Calu3 (cell line): ENCODE measurements at regions not wholly inside any gene's neighbourhood (a gene's known extent, or its start where the extent isn't known, plus 50 kb on each side); places are given as distances from the start of the nearest gene placed in this dataset.

Experiments used
- BruUV-seq: library from RNA; stranded (reverse); fragments of 400-500 nt; replicated peaks from 2 replicates; lab custom pipeline; 2021; lab: Mats Ljungman, UMichigan
- CTCF ChIA-PET: fragments of 300-600 bp; sonication (Branson Sonifier 250); formaldehyde crosslinking; loops from one replicate; lab custom pipeline; 2022; ENCODE audit warnings: antibody characterized with exemption; lab: Charles Lee
- DNase-seq: peaks from one replicate; pipeline ENCODE4 v3.0.0; 2022
- H3K27ac Mint-ChIP-seq: one replicate; pipeline ENCODE4 v1.8.0; 2022; ENCODE audit warnings: mixed read lengths; ENCODE audit not compliant: unreplicated experiment
- H3K27me3 Mint-ChIP-seq: one replicate; pipeline ENCODE4 v1.8.0; 2022; ENCODE audit warnings: mixed read lengths; ENCODE audit not compliant: unreplicated experiment
- H3K36me3 Mint-ChIP-seq: one replicate; pipeline ENCODE4 v1.8.0; 2022; ENCODE audit warnings: mild to moderate bottlenecking, moderate library complexity, mixed read lengths; ENCODE audit not compliant: insufficient read depth, unreplicated experiment
- H3K4me1 Mint-ChIP-seq: one replicate; pipeline ENCODE4 v1.8.0; 2022; ENCODE audit warnings: mild to moderate bottlenecking, low read depth, mixed read lengths; ENCODE audit not compliant: unreplicated experiment
- H3K4me3 Mint-ChIP-seq: one replicate; pipeline ENCODE4 v1.8.0; 2022; ENCODE audit warnings: mild to moderate bottlenecking, low read depth, moderate library complexity, mixed read lengths; ENCODE audit not compliant: unreplicated experiment
- H3K9me3 Mint-ChIP-seq: one replicate; pipeline ENCODE4 v1.8.0; 2022; ENCODE audit warnings: low read depth, mixed read lengths; ENCODE audit not compliant: unreplicated experiment
- intact Hi-C: fragments of 100-400 bp; cut with micrococcal nuclease; formaldehyde crosslinking; loops from one replicate; pipeline ENCODE4 v1.10.0; 2022; ENCODE audit not compliant: unreplicated experiment
- TF ChIP-seq, protein P1 (sequence below): fragments of 200-600 bp; IDR thresholded peaks from one replicate; pipeline ENCODE4 v1.8.0; 2022; ENCODE audit warnings: antibody characterized with exemption; ENCODE audit not compliant: unreplicated experiment

DNA sequence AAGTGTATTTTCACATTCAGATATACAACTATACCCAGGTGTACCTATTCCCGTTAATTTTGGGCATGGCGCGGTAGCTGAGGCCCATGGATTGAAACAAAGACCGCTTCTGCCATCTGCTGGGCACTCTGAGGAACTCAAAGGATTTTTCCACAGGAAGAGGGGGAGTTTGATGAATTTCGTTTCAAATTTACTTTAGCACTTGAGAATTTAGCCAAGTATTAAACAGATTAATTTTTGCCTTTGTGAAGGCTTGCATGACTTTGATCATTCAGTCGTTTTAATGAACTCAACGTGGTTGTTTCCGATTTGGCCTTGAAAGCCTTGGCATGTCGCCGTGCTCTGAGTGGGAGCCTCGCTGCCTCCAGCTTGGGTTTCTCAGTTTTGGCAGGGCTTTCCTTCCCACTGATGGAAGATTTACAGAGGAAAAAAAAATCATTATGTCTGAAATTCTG is 153.2 kb upstream of the DDHD1 start:
- Mint-ChIP-seq H3K4me3 (peak overlapping the region; percentile 47), H3K36me3 (no peaks in the 10 kb centered on the region), H3K27ac (no peak overlapping the region), H3K4me1 (no peaks in the 10 kb centered on the region), H3K27me3 (peaks cover 29% of the 10 kb centered on the region), H3K9me3 (peaks cover 2% of the 10 kb centered on the region)
- peak; percentile 41 for DNase-seq
- CTCF ChIA-PET: interaction anchor here (0.6 to 1.6 kb wide), 6 partner anchors 10 to 1042 kb away, joined by 3 to 7 read pairs (median 4); no protein-coding TSS in a partner anchor
- TF ChIP-seq, protein P1, sequence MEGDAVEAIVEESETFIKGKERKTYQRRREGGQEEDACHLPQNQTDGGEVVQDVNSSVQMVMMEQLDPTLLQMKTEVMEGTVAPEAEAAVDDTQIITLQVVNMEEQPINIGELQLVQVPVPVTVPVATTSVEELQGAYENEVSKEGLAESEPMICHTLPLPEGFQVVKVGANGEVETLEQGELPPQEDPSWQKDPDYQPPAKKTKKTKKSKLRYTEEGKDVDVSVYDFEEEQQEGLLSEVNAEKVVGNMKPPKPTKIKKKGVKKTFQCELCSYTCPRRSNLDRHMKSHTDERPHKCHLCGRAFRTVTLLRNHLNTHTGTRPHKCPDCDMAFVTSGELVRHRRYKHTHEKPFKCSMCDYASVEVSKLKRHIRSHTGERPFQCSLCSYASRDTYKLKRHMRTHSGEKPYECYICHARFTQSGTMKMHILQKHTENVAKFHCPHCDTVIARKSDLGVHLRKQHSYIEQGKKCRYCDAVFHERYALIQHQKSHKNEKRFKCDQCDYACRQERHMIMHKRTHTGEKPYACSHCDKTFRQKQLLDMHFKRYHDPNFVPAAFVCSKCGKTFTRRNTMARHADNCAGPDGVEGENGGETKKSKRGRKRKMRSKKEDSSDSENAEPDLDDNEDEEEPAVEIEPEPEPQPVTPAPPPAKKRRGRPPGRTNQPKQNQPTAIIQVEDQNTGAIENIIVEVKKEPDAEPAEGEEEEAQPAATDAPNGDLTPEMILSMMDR: peak; percentile 53
- no TSS peak for BruUV-seq
- intact Hi-C loops: loop anchor here (2.0 to 10.0 kb wide), 2 partner anchors 341 to 481 kb away; no protein-coding TSS in a partner anchor

DNA sequence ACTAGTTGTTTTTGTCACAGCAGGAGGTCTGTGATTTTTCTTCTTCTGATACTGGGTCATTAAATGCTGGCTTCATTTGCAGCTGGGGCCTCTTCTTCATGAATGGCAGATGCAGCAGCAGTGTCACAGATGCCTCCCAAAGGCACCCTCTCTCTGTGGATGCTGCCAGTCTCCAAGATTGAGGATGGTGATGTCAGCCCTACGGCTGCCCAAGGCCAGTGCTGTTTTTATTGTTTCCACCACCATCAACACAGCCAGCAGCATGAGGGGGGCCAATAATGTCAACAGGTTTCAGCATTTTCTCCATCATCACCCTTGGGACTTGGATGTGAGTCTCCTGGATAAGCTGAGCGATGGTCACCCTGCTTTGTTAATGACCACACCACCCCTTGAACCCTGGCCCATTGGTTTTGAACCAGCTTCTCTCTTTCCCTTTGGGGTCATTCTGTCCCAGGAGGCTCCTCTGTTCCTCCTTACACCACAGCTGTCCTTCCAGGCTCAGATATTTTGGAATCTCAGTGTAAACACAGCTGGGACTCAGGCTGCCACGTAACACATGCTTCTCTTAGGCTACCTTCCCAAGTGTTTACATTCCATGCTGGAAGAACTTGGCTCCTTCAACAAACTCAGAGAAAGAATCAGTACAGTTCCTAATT is 151.7 kb upstream of the DDHD1 start:
- no TSS peak for BruUV-seq
- TF ChIP-seq, protein P1: no peak
- no peak overlapping the region for H3K4me3 Mint-ChIP-seq

DNA sequence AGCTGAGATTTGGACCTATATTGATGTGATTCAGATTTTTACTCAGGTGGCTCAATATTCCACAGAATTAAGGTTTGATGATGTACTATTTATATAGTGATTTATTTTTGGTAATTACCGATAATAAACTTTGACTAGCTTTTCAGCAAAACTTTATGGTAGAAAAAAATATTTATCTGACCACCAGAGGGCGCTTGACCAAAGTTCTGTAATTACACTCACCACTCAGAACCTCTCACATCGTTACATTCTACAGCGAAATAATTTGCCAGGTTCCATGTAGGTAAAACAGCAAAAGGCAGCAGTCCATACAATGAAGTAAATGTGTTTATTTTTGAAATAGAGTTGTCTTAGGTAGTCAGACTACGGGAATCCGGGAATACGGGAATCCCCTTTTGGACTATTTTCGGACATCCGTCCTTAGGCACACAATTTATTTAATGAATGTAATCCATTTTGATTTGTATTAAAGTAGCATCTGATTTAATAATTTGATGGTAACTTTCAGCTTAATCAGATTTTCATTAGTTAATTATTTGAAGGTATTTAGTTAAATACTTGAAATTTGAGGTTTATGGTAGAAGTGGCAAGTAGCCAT is 143.0 kb upstream of the DDHD1 start:
- H3K27me3 Mint-ChIP-seq: peaks cover 9% of the 10 kb centered on the region
- peak; percentile 38 for DNase-seq
- H3K27ac Mint-ChIP-seq: no peak overlapping the region
- no TSS peak for BruUV-seq
- TF ChIP-seq, protein P1: peak; percentile 32
- no peaks in the 10 kb centered on the region for H3K36me3 Mint-ChIP-seq
- no peak overlapping the region for H3K4me3 Mint-ChIP-seq
- CTCF ChIA-PET: interaction anchor here (0.8 to 1.1 kb wide), 3 partner anchors 10 to 1052 kb away, joined by 3 to 13 read pairs (median 4); no protein-coding TSS in a partner anchor
- no peaks in the 10 kb centered on the region for H3K4me1 Mint-ChIP-seq
- H3K9me3 Mint-ChIP-seq: no peaks in the 10 kb centered on the region
- intact Hi-C loops: loop anchor here (1.0 to 10.0 kb wide), 2 partner anchors 241 to 1052 kb away; no protein-coding TSS in a partner anchor

More for the DNA sequence above, 151.7 kb upstream of the DDHD1 start:
- no peaks in the 10 kb centered on the region for H3K36me3 Mint-ChIP-seq
- peaks cover 2% of the 10 kb centered on the region for H3K9me3 Mint-ChIP-seq
- H3K4me1 Mint-ChIP-seq: no peaks in the 10 kb centered on the region
- H3K27ac Mint-ChIP-seq: no peak overlapping the region
- intact Hi-C loops: loop anchor here (10.0 kb wide), 1 partner anchor 340 kb away; no protein-coding TSS in a partner anchor
- peaks cover 29% of the 10 kb centered on the region for H3K27me3 Mint-ChIP-seq
- CTCF ChIA-PET: interaction anchor here (0.8 to 1.6 kb wide), 2 partner anchors 9 to 385 kb away, joined by 3 to 4 read pairs; no protein-coding TSS in a partner anchor
- no peak for DNase-seq

DNA sequence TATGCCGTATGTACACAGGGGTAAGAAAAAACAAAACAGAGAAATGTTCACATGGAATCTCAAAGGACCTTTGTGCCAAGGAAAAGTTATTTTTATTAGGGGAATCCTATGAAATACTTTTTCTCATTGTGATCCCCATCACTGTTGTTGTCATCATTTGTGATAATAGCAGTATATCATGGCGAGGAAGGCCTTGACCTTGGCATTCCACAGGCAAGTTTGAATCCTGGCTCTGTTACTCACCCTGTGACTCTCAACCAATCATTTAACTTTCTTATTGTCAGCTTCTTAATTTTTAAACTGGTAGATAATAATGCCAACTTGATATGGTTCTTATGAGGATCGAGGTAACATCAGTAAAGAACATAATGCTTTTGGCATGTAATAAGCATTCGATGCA is 142.2 kb upstream of the DDHD1 start:
- Mint-ChIP-seq H3K36me3 (no peaks in the 10 kb centered on the region), H3K9me3 (no peaks in the 10 kb centered on the region), H3K4me1 (no peaks in the 10 kb centered on the region), H3K4me3 (no peak overlapping the region), H3K27me3 (peaks cover 9% of the 10 kb centered on the region), H3K27ac (no peak overlapping the region)
- intact Hi-C loops: loop anchor here (10.0 kb wide), 1 partner anchor 241 kb away; no protein-coding TSS in a partner anchor
- no TSS peak for BruUV-seq
- no peak for DNase-seq
- CTCF ChIA-PET: interaction anchor here (0.8 to 1.1 kb wide), 3 partner anchors 10 to 1053 kb away, joined by 3 to 13 read pairs (median 4); no protein-coding TSS in a partner anchor
- TF ChIP-seq, protein P1: no peak
